ENCODE measurements at regions not wholly inside any gene's neighbourhood (a gene's known extent, or its start where the extent isn't known, plus 50 kb on each side); places are given as distances from the start of the nearest gene placed in this dataset.

DNA sequence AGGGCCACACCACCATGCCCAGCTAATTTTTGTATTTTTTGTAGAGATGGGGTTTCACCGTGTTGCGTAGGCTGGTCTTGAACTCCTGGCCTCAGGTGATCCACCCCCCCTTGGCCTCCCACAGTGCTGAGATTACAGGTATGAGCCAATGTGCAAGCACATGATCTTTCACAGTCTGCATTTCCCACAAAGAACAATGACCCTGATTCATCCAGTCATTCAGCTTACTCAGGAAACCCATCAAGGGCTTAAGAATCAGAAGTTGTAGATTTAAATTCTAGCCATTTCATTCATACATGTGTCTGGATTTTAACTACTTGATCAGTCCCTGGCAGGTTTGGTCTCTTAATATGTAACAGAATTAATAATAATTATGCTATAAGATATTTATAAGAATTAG is 2065.7 kb downstream of the MRPL39 start:
- no peaks in the 10 kb centered on the region for H3K36me3 ChIP-seq (replicated peaks; ENCODE audit: low read depth, low read length)
- no peaks in the 10 kb centered on the region for H3K4me1 ChIP-seq (ENCODE audit: low read length)
- no peaks in the 10 kb centered on the region for H4K20me1 ChIP-seq (ENCODE audit: insufficient read depth, low read length)
- H3K27me3 ChIP-seq (ENCODE audit: low read depth, low read length): no peaks in the 10 kb centered on the region
- H3K4me2 ChIP-seq (ENCODE audit: low read length): no peak overlapping the region
- no peaks in the 10 kb centered on the region for H3K79me2 ChIP-seq (ENCODE audit: low read length)
- no peak overlapping the region for H3K27ac ChIP-seq (ENCODE audit: low read length)
- H3K9me3 ChIP-seq (ENCODE audit: insufficient read depth, low read length): no peaks in the 10 kb centered on the region
- TF ChIP-seq, protein P1, sequence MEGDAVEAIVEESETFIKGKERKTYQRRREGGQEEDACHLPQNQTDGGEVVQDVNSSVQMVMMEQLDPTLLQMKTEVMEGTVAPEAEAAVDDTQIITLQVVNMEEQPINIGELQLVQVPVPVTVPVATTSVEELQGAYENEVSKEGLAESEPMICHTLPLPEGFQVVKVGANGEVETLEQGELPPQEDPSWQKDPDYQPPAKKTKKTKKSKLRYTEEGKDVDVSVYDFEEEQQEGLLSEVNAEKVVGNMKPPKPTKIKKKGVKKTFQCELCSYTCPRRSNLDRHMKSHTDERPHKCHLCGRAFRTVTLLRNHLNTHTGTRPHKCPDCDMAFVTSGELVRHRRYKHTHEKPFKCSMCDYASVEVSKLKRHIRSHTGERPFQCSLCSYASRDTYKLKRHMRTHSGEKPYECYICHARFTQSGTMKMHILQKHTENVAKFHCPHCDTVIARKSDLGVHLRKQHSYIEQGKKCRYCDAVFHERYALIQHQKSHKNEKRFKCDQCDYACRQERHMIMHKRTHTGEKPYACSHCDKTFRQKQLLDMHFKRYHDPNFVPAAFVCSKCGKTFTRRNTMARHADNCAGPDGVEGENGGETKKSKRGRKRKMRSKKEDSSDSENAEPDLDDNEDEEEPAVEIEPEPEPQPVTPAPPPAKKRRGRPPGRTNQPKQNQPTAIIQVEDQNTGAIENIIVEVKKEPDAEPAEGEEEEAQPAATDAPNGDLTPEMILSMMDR (IDR thresholded peaks at IDR 0.05; ENCODE audit: low read depth, low read length): no peak
- no peak for TF ChIP-seq EZH2phosphoT487 (IDR thresholded peaks at IDR 0.05; ENCODE audit: low read depth)
- H3K9ac ChIP-seq (ENCODE audit: low read length): no peak overlapping the region
- no peak overlapping the region for H3K4me3 ChIP-seq (ENCODE audit: low read length)
- no peak overlapping the region for H2AFZ ChIP-seq (ENCODE audit: low read depth, low read length)

DNA sequence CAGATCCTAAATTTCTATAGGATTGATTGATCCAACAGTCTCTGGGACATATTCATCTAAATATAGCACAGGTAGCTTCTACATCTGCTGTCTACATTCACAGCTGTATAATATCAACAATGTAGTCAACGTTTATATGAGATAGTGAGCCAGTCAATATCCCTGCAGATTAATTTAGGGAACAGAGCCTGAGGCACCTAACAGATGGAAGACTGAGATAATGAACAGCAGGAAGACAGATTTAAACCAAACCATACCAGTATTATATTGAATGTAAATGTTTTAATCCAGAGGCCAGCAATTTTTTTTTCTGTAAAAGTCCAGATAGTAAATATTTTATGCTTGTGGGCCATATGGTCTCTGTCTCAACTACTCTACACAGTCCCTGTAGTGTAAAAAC is 2072.4 kb downstream of the MRPL39 start:
- Histone ChIP-seq H3K9ac (ENCODE audit: low read length) (no peak overlapping the region), H4K20me1 (ENCODE audit: insufficient read depth, low read length) (no peaks in the 10 kb centered on the region), H3K4me3 (ENCODE audit: low read length) (no peak overlapping the region), H3K79me2 (ENCODE audit: low read length) (no peaks in the 10 kb centered on the region), H3K36me3 (replicated peaks; ENCODE audit: low read depth, low read length) (no peaks in the 10 kb centered on the region), H2AFZ (ENCODE audit: low read depth, low read length) (no peak overlapping the region), H3K27me3 (ENCODE audit: low read depth, low read length) (no peaks in the 10 kb centered on the region), H3K4me2 (ENCODE audit: low read length) (no peak overlapping the region), H3K9me3 (ENCODE audit: insufficient read depth, low read length) (no peaks in the 10 kb centered on the region), H3K4me1 (ENCODE audit: low read length) (no peaks in the 10 kb centered on the region), H3K27ac (ENCODE audit: low read length) (no peak overlapping the region)
- no peak for TF ChIP-seq EZH2phosphoT487 (IDR thresholded peaks at IDR 0.05; ENCODE audit: low read depth)
- TF ChIP-seq, protein P1 (IDR thresholded peaks at IDR 0.05; ENCODE audit: low read depth, low read length): no peak

DNA sequence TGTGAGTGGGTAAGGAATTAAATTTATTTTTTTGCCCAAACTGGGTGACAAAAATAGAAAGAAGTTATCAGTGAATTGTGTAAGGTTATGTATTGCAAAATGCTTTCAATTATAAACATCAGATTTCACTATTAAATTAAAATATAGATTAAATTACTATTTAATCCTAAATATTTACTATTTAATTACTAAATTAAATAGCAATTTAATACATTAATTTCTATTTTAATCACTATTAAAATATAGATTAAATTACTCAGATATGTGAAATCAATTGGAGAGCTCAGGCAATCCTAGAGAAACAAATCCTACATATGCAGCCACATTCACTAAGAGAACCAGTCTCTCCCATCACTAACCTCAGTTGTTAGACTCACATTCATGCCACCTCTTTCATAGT is 2075.8 kb downstream of the MRPL39 start:
- no peak overlapping the region for H3K9ac ChIP-seq (ENCODE audit: low read length)
- H2AFZ ChIP-seq (ENCODE audit: low read depth, low read length): no peak overlapping the region
- no peaks in the 10 kb centered on the region for H3K79me2 ChIP-seq (ENCODE audit: low read length)
- H3K4me3 ChIP-seq (ENCODE audit: low read length): no peak overlapping the region
- H3K4me1 ChIP-seq (ENCODE audit: low read length): no peaks in the 10 kb centered on the region
- no peak overlapping the region for H3K27ac ChIP-seq (ENCODE audit: low read length)
- no peaks in the 10 kb centered on the region for H3K36me3 ChIP-seq (replicated peaks; ENCODE audit: low read depth, low read length)
- TF ChIP-seq, protein P1 (IDR thresholded peaks at IDR 0.05; ENCODE audit: low read depth, low read length): no peak
- no peak for TF ChIP-seq EZH2phosphoT487 (IDR thresholded peaks at IDR 0.05; ENCODE audit: low read depth)
- no peaks in the 10 kb centered on the region for H3K27me3 ChIP-seq (ENCODE audit: low read depth, low read length)
- H3K4me2 ChIP-seq (ENCODE audit: low read length): no peak overlapping the region
- H4K20me1 ChIP-seq (ENCODE audit: insufficient read depth, low read length): no peaks in the 10 kb centered on the region
- H3K9me3 ChIP-seq (ENCODE audit: insufficient read depth, low read length): no peaks in the 10 kb centered on the region

DNA sequence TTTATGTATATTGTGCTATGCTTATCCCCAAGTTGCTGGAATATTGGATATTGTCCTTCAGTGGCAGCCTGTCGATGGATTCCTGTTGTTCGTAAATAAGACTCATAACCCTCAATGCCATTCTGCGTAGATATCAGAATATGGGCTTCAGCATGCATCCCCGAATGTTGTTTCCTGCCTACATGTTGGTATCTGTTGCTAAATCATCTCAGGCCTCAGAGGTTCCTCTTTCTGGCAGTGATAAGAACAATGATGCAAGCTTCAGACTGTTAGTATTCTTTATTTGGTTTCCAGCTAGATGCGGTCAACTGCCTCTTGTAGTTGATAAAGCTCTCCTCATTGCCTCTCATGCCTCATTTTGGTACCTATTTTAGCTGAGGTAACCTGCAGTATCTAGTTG is 2082.6 kb downstream of the MRPL39 start:
- Histone ChIP-seq H3K27ac (ENCODE audit: low read length) (no peak overlapping the region), H3K4me2 (ENCODE audit: low read length) (no peak overlapping the region)
- no peak for TF ChIP-seq EZH2phosphoT487 (IDR thresholded peaks at IDR 0.05; ENCODE audit: low read depth)

DNA sequence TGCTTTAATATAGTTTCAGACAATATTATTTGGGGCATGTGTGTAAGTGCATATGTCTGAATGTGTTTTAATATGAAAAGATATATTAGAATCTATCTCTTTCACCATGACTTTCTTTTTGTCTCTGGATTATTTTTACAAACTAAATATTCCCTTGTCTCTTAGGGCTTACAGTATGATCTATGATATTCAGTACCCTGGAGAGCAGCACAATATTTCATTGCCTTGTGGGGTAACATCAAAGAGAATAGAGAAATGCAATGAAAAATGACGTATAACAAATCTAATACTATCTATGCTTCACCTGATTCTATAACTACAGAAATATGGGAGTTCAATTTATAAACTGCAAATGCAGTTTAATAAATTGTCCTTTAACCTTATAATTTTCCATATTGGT is 2084.5 kb downstream of the MRPL39 start:
- H3K4me3 ChIP-seq (ENCODE audit: low read length): no peak overlapping the region
- H3K27me3 ChIP-seq (ENCODE audit: low read depth, low read length): no peaks in the 10 kb centered on the region
- H3K27ac ChIP-seq (ENCODE audit: low read length): no peak overlapping the region
- H4K20me1 ChIP-seq (ENCODE audit: insufficient read depth, low read length): no peaks in the 10 kb centered on the region
- H3K4me2 ChIP-seq (ENCODE audit: low read length): no peak overlapping the region
- H2AFZ ChIP-seq (ENCODE audit: low read depth, low read length): no peak overlapping the region
- no peaks in the 10 kb centered on the region for H3K9me3 ChIP-seq (ENCODE audit: insufficient read depth, low read length)
- H3K4me1 ChIP-seq (ENCODE audit: low read length): no peaks in the 10 kb centered on the region
- H3K36me3 ChIP-seq (replicated peaks; ENCODE audit: low read depth, low read length): no peaks in the 10 kb centered on the region
- H3K9ac ChIP-seq (ENCODE audit: low read length): no peak overlapping the region
- no peak for TF ChIP-seq EZH2phosphoT487 (IDR thresholded peaks at IDR 0.05; ENCODE audit: low read depth)
- TF ChIP-seq, protein P1 (IDR thresholded peaks at IDR 0.05; ENCODE audit: low read depth, low read length): no peak
- no peaks in the 10 kb centered on the region for H3K79me2 ChIP-seq (ENCODE audit: low read length)

More for the DNA sequence above, 2082.6 kb downstream of the MRPL39 start:
- H3K27me3 ChIP-seq (ENCODE audit: low read depth, low read length): no peaks in the 10 kb centered on the region
- H3K9me3 ChIP-seq (ENCODE audit: insufficient read depth, low read length): no peaks in the 10 kb centered on the region
- H3K79me2 ChIP-seq (ENCODE audit: low read length): no peaks in the 10 kb centered on the region
- no peaks in the 10 kb centered on the region for H3K4me1 ChIP-seq (ENCODE audit: low read length)
- H3K4me3 ChIP-seq (ENCODE audit: low read length): no peak overlapping the region
- no peaks in the 10 kb centered on the region for H3K36me3 ChIP-seq (replicated peaks; ENCODE audit: low read depth, low read length)
- H2AFZ ChIP-seq (ENCODE audit: low read depth, low read length): no peak overlapping the region
- no peaks in the 10 kb centered on the region for H4K20me1 ChIP-seq (ENCODE audit: insufficient read depth, low read length)
- H3K9ac ChIP-seq (ENCODE audit: low read length): no peak overlapping the region

All from OCI-LY3 (cell line).